ENCODE measurements at regions not wholly inside any gene's neighbourhood (a gene's known extent, or its start where the extent isn't known, plus 50 kb on each side); places are given as distances from the start of the nearest gene placed in this dataset.

DNA sequence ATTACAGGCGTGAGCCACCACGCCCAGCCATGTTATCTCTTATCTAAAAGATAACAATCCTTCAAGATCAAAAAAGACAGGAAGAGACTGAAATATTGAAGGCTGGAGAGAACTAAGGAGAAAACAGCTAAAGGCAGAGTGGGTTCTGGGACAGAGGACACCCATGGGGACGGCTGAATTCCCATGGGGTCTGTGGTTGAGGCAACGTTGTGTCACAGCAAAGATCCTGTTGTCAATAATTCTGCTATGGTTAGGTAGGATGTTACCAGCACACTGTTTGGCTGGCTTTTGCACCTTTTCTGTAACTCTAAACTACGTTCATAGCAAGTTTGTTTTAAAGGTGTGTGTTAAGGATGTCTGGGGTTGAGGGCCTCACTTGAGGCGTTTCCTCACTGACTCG is 137.7 kb upstream of the APCDD1 start:
- POLR2A ChIA-PET, result no interaction called here
- Mint-ChIP-seq H3K36me3 (ENCODE audit: insufficient read depth, unreplicated experiment) (no peaks in the 10 kb centered on the region), H3K4me3 (ENCODE audit: unreplicated experiment) (no peak overlapping the region), H3K27me3 (ENCODE audit: insufficient read depth, unreplicated experiment) (peaks cover 5% of the 10 kb centered on the region), H3K27ac (ENCODE audit: unreplicated experiment) (no peak overlapping the region), H3K4me1 (ENCODE audit: low read depth, unreplicated experiment) (peaks cover 8% of the 10 kb centered on the region), H3K9me3 (ENCODE audit: unreplicated experiment) (no peaks in the 10 kb centered on the region)
- Histone ChIP-seq H3K4me3 (ENCODE audit: low read depth, low read length) (no peak overlapping the region), H3K27me3 (replicated peaks; ENCODE audit: control insufficient read depth, insufficient read depth, low read length) (no peaks in the 10 kb centered on the region), H3K36me3 (ENCODE audit: control insufficient read depth, insufficient read depth, low read length) (no peaks in the 10 kb centered on the region), H3K9me3 (no peaks in the 10 kb centered on the region), H3K4me1 (peaks cover 12% of the 10 kb centered on the region)
- TF ChIP-seq, protein P1, sequence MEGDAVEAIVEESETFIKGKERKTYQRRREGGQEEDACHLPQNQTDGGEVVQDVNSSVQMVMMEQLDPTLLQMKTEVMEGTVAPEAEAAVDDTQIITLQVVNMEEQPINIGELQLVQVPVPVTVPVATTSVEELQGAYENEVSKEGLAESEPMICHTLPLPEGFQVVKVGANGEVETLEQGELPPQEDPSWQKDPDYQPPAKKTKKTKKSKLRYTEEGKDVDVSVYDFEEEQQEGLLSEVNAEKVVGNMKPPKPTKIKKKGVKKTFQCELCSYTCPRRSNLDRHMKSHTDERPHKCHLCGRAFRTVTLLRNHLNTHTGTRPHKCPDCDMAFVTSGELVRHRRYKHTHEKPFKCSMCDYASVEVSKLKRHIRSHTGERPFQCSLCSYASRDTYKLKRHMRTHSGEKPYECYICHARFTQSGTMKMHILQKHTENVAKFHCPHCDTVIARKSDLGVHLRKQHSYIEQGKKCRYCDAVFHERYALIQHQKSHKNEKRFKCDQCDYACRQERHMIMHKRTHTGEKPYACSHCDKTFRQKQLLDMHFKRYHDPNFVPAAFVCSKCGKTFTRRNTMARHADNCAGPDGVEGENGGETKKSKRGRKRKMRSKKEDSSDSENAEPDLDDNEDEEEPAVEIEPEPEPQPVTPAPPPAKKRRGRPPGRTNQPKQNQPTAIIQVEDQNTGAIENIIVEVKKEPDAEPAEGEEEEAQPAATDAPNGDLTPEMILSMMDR (IDR thresholded peaks at IDR 0.05; ENCODE audit: insufficient read depth in 1 of 2, low read depth in 1 of 2, low read length in 1 of 2, severe bottlenecking in 1 of 2, unreplicated experiment in 1 of 2), result no peak
- intact Hi-C loops (cut with micrococcal nuclease; ENCODE audit: unreplicated experiment), result no loop called here
- BruUV-seq (replicated peaks), result no TSS peak
- DNase-seq, result no peak
- CTCF ChIA-PET, result no interaction called here

DNA sequence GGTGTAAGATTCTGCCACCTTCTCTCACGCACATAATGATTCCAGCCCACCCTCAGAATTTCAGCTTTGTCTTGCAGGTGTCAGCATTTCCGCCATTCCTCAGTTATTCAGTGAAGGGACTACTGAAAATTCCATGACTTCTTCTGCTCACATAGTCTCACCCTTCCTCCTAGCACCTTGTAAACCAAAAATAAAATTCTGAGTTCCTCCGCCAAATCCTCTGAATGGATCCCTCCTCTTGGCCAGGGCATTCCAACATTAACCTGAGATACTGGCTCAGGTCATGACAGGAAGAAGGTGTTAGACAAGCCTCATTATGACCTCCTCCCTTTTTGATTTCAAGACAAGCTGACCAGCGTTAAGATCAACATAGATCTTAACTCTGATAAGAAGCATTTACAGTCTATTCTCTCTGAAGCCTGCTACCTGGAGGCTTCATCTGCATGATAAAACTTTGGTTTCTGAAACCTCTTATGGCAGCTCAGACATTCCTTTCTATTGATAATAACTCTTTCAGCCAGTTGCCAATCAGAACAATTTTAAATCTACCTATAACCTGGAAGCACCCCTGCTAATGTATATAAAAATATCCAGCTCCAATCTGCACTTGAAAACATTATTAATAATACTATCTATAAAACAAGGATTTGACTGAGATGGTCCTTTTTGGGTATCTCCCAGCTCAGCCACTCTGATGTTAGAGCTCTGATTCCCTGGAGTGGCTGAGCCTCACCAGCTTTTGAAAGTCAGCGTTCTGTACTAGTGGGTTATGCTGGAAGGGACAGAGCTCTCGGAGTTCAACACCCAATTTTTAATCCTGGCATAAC is 136.4 kb upstream of the APCDD1 start:
- H3K9me3 Mint-ChIP-seq (ENCODE audit: unreplicated experiment), result no peaks in the 10 kb centered on the region
- H3K27me3 ChIP-seq (replicated peaks; ENCODE audit: control insufficient read depth, insufficient read depth, low read length), result no peaks in the 10 kb centered on the region
- POLR2A ChIA-PET, result no interaction called here
- peaks cover 8% of the 10 kb centered on the region for H3K27me3 Mint-ChIP-seq (ENCODE audit: insufficient read depth, unreplicated experiment)
- H3K4me3 ChIP-seq (ENCODE audit: low read depth, low read length), result no peak overlapping the region
- no peak for DNase-seq
- H3K4me1 ChIP-seq, result peaks cover 12% of the 10 kb centered on the region
- H3K36me3 ChIP-seq (ENCODE audit: control insufficient read depth, insufficient read depth, low read length), result no peaks in the 10 kb centered on the region
- TF ChIP-seq, protein P1 (IDR thresholded peaks at IDR 0.05; ENCODE audit: insufficient read depth in 1 of 2, low read depth in 1 of 2, low read length in 1 of 2, severe bottlenecking in 1 of 2, unreplicated experiment in 1 of 2), result no peak
- H3K4me3 Mint-ChIP-seq (ENCODE audit: unreplicated experiment), result no peak overlapping the region
- no peaks in the 10 kb centered on the region for H3K36me3 Mint-ChIP-seq (ENCODE audit: insufficient read depth, unreplicated experiment)
- intact Hi-C loops (cut with micrococcal nuclease; ENCODE audit: unreplicated experiment), result no loop called here
- H3K4me1 Mint-ChIP-seq (ENCODE audit: low read depth, unreplicated experiment), result peaks cover 8% of the 10 kb centered on the region
- no TSS peak for BruUV-seq (replicated peaks)
- CTCF ChIA-PET, result no interaction called here
- no peaks in the 10 kb centered on the region for H3K9me3 ChIP-seq
- H3K27ac Mint-ChIP-seq (ENCODE audit: unreplicated experiment), result peak overlapping the region; percentile 24

DNA sequence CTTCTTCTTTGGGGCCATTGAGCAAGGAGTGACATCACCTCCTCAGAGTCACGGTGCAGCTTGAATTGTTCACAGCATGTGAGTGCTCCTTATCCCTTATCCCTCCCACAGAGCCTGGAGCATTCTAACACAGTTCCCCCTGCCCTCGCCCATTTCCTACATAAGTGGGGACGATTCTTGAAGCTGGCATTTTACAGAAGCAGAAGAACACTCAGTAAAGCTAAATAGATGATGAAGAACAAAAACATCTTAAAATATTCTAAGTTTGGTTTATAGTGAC is 135.8 kb upstream of the APCDD1 start:
- Histone ChIP-seq H3K9me3 (no peaks in the 10 kb centered on the region), H3K36me3 (ENCODE audit: control insufficient read depth, insufficient read depth, low read length) (no peaks in the 10 kb centered on the region), H3K4me1 (peaks cover 12% of the 10 kb centered on the region), H3K4me3 (ENCODE audit: low read depth, low read length) (no peak overlapping the region), H3K27me3 (replicated peaks; ENCODE audit: control insufficient read depth, insufficient read depth, low read length) (no peaks in the 10 kb centered on the region)
- CTCF ChIA-PET, result no interaction called here
- POLR2A ChIA-PET, result no interaction called here
- peaks cover 8% of the 10 kb centered on the region for H3K27me3 Mint-ChIP-seq (ENCODE audit: insufficient read depth, unreplicated experiment)
- H3K4me1 Mint-ChIP-seq (ENCODE audit: low read depth, unreplicated experiment), result peaks cover 8% of the 10 kb centered on the region
- intact Hi-C loops (cut with micrococcal nuclease; ENCODE audit: unreplicated experiment), result no loop called here
- no peak overlapping the region for H3K27ac Mint-ChIP-seq (ENCODE audit: unreplicated experiment)
- H3K36me3 Mint-ChIP-seq (ENCODE audit: insufficient read depth, unreplicated experiment), result no peaks in the 10 kb centered on the region
- H3K9me3 Mint-ChIP-seq (ENCODE audit: unreplicated experiment), result no peaks in the 10 kb centered on the region
- DNase-seq, result no peak
- no peak overlapping the region for H3K4me3 Mint-ChIP-seq (ENCODE audit: unreplicated experiment)
- no TSS peak for BruUV-seq (replicated peaks)
- TF ChIP-seq, protein P1 (IDR thresholded peaks at IDR 0.05; ENCODE audit: insufficient read depth in 1 of 2, low read depth in 1 of 2, low read length in 1 of 2, severe bottlenecking in 1 of 2, unreplicated experiment in 1 of 2), result no peak
